Activated T-helper 1 cell treated with anti-CD3 and anti-CD28 coated beads, Interleukin-2, amount 50 U/mL, for 16 hours (primary cell): ENCODE measurements at regions not wholly inside any gene's neighbourhood (a gene's known extent, or its start where the extent isn't known, plus 50 kb on each side); places are given as distances from the start of the nearest gene placed in this dataset.
"Not testable (repeated sequence)": the region's sequence is repeated elsewhere in the genome, so short reads cannot be mapped to it uniquely, and the experiment has no call there.

Experiments used
- DNase-seq, 2 donors: peaks; one replicate each; pipeline ENCODE4 v3.0.0-alpha.2; 2020; ENCODE audit warnings: low read depth in 1 of 2, low spot score in 1 of 2

DNA sequence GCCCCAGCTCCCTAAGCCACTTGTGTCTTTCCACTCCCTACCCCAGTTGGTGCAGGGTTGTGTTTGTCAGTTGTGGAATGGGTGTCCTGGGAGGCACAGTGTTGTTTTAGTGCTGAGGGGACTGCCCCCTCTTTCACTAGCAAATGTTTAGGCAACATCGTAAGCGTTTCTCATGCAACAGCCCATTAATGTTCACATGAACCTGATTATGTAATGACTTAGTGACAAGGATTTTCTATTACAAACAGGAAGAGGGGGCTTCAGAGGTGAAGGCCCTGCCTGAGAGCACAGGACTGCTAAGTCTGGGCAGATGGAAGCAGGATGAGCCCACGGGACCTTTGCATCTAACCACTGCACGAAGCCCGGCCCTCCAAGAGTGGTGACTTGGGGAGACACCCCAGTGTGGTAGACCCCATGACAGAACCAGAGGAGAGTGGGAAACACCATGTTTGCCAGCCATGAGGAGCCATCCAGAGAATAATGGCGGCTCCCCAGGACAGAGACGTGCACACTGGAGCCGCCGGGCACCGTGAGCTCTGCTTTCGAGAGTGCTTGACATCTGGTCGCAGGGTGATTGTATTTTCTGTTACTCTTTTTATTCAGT lies 339.7 kb downstream of the THBS2 start:
- no peak for DNase-seq

DNA sequence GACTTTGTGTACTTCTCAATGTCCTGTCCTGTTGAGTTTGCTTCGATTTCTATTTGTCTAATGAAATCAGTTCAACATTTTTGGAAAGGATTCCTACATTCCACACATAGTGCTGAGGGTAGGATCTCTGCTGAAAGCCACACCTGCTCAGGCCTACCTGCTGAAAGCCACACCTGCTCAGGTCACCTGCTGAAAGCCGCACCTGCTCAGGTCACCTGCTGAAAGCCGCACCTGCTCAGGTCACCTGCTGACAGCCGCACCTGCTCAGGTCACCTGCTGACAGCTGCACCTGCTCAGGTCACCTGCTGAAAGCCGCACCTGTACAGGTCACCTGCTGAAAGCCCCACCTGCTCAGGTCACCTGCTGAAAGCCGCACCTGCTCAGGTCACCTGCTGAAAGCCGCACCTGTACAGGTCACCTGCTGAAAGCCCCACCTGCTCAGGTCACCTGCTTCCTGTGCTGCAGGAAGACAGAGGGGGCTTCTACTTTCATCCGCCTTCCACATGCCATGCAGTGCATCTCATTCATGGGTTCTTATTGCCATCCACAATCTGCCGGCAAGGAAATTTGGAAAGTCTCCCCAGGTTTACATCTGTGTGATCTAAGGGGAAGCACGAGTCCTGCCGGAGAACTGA lies 340.3 kb downstream of the THBS2 start:
- not testable (repeated sequence) for DNase-seq

DNA sequence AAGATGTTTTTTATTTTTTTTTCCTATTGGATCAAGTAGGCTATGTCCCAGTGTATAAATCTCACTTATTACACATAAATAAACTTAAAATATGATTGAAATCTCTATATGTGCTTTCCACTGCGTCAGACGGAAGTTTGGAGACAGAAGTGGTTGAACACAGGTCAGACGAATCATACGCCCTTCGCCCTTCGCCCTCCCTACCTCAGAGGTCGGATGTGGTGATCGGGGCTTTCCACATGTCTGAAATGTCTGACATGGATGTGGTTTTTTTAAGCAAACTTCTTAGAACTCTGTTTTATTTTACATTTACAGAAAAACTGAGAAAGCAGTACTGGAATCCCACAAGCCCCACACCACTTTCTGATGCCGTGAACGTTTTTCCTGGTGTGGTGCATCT lies 344.4 kb downstream of the THBS2 start:
- no peak for DNase-seq

DNA sequence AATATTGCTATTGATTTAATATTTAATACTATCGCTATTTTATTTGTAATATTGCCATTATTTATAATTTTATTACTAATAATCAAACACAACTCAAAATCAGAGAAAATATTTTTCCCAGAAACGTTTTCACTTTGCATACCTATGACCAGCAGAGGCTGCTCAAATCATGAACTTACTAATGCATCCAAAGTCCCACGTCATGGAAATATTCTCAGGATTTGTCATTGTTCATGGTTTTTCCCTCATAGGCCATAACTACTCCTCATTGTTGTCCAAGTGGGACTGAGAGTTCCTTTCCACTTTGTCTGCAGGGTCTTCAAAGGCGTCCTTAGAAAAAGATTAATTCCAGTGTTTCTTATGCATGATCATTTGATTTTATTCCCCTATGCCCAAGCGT lies 344.8 kb downstream of the THBS2 start:
- no peak for DNase-seq

DNA sequence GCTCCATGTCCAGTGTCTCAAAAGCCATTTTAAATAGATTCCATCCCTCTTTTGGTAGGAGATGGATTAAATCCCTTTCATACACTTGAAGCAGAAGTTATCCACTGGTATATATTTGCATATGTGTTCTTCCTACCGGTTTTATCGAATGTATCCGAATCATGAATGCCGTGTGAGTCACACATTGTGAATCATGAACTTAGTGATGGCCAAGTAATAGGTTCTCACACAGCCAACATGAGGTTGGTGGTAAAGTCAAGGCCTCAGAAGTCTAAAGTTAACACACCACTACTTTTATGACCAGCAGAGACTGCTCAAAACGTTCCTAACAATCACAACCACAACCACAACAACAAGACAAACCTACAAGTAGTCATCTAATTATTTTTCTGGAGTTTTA lies 345.5 kb downstream of the THBS2 start:
- DNase-seq, result no peak

DNA sequence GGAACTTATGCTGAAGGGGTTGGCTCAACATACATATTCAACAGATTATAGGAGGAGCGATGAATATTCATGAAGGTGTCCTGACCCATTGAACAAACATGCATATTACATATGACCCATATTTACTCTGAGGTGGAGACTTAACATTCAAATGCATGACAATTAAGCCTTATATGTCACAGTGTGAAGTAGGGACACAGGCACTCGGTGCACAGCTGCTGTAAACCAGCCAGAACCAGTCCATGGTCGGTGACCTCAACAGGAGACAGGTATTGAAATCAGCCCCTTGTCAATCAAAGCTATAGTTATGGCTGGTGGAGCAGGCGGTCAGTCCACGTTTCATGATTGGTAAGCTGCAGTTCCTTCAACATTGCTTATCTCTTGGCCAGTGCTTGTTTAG lies 347.3 kb downstream of the THBS2 start:
- no peak for DNase-seq

DNA sequence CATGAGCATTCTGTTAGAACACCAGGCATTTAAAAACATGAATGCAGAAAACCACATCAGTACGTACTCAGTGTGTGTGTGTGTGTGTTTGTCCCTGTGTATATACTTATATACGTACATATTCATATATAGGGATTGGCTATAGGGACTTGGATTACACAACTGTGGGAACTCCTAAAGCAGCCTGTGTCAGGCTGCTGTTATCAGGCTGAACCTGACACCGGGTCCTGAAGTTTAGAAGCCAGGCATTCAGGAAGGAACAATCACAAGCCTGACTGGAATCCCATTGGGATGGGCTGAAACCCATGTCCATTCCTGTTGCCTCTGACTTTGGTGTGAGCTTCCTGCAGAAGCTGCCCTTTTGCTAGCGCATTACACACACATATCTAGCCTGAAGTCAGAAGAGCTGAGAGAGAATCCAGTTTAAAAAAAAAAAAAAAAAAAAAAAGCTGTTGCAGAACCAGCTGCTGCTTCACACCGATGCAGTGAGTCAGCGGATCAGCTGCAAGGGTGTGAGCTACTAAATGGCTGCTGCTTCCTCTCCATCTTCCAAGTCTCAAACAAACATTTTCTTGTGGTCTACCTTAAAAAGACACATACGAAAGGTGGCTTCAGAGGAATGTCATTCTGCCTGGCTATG lies 348.1 kb downstream of the THBS2 start:
- DNase-seq, result no peak

DNA sequence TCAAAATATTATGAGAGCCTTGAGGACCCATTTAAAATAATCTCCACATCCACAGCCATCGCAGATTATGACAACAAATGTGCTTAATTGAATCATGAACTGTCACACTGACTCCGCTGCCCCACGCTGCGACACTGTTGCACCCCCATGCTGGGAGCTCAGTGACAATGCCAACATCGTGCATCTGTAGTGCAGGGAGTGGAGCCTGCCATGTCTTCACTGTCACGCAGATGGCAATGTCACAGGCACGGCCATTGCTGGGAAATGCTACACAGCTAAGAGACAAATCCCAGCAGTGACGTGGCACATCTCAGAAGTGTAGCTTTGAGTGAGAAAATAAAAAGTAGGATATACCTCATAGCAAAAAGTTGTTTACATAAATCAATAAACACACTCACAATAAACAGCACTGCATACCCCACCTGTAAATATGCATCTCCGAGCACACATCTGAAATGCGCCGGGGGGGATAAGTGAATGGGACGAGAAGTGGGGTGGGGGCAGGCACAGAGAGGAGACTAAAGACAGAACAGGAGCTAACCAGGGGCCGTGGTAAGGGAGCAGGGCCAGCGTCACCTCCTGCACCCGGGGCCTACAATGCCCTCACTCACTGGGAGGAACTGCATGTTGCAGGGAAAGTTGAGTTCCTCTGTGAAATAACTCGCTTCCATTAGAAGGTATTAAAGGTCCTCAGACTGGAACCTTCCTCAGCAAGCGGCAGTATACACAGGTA lies 349.9 kb downstream of the THBS2 start:
- no peak for DNase-seq

DNA sequence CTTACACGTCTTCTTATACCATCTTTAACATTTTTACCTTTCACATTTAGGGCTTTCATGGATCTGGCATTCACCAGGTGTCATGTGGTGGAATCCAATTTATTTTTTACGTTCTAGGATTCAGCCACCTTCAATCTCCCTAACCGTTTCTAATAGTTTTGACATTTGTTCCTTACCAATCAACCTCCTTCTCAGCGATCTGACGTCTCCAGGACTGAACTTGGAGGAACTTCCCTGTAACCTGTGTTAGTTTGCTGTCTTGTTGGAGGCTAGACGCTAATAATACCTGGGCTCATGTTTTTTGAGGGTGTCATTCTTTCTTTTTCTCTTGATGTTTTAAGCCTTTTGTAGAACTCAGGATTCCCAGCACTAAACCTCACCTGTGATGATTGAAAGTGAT lies 351.6 kb downstream of the THBS2 start:
- no peak for DNase-seq

DNA sequence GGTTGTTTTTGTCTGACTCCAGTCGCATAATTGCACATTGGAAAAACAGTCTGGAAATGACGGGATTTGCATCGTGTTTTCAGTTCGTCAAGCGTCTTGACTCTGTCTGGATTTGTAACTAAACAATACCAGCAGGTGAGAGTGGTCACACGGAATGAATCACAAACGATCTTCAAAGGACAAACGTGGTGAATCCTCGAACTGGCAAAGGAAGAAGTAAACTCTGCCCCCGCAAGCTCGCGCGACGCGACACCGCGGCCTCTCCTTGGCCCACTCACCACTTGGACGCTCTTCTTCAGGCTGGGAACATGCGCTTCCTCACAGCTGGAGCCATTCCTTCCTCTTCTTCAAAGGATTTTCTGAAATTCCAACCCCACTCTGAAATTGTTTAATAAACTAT lies 352.6 kb downstream of the THBS2 start:
- DNase-seq, result no peak

DNA sequence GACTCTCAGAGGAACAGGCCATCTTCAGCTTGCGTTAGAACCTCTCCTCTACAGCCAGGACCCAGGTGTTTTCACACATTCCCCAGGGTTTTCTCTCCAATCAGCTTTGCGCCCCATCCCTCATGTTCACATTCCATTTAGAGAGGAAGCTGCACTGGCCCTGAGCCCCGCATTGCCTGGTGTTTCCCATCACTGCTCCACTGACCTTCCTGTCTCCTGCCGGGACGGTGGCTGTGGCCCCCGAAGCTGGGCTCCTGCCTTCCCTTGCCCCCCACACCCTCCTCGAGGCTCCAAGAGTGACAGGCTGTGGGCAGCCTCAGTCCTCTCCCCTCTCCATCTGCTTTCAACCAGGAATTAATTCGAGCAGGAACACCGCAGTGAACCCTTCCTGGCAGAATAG lies 357.3 kb downstream of the THBS2 start:
- DNase-seq, result no peak

DNA sequence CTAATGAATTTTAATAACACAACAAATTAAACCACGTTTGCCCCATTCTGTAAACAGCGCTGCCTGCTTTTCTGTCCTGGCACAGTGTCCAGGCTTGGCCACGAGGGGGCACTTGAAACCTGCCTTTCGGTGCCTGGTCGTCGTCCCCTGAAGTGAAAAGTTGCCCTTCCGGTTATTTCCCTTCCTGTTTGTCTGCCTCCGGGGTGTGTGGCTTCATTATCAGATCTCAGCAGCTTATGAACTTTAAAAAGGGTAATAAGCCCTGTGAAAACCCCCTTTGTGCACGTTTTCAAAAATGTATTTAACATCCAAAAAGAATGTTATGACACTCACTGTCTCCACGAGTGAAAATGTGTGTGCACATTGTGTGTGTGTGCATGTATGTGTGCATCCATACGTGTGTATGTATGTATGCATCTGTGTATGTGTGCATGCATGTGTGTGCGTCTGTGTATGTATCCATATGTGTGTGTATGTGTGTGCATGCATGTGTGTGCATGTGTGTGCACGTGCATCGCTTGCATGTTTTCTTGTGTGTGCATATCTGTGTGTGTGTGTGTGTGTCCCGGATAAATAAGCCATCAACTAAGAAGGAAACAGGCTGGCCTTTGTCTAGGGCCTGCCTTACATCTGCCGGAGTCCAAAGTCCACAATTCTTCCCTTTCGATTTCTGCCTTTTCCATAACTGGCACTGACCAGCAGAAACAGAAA lies 358.4 kb downstream of the THBS2 start:
- peak; percentile 57 to 58 for DNase-seq

DNA sequence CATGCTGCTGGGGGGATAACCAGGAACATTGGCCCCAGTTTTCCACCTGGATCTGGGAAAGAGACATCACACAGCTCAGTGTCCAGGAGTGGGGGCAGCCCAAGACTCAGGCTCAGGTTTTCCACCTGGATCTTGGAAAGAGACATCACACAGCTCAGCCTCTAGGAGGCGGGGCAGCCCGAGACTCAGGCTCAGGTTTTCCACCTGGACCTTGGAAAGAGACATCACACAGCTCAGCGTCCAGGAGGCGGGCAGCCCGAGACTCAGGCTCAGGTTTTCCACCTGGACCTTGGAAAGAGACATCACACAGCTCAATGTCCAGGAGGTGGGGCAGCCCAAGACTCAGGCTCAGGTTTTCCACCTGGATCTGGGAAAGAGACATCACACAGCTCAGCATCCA lies 361.6 kb downstream of the THBS2 start:
- DNase-seq, result no peak

DNA sequence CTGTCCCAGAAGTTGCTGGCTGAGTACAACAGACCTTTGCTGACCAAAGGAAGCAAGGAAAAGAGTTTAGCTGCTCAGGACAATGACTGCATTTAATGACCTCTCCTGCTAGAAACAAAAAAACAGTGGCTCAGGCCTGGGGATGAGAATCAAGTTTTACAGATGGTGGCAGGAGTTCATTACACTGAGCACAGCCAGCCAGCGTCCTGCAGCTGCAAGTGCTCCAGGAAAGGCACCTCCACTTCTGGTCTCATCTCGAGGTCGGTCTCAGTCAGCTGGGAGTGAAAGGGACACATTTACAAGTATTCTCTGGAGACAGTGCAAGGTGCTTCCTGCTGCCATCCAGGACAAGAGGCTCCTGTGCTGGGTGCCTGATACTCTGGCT lies 362.7 kb downstream of the THBS2 start:
- DNase-seq, result no peak

DNA sequence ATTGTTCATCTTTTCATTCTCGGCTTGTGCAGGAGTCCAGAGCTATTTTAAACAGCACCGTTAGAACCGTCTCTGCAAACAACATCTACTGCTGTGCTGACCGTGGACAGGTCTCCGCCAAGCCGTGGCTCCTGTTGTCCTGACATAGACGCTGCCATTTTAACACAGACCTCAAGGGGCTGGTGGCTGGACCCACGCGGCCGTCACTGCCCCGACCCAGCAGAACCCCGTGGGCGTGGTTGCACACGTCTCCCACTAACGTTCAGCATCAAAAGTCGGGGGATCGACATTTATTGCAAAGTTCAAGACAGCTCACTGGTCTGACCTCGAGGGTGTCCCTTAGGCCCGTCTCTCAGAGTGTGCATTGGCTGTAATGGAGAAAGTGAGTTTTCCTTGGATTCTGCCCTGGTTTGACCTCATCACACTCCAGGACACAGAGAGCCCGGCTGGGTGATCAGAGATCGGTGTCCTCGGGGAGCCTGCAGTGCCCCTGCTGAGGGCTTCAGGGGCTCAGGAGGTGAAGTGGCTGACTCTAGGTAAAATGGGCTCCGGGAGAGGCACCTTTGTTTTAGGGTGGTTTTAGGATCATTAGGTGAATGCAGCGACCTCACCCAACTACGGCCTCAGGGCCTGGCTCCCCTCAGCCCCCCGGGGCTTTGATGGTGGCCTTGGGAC lies 363.2 kb downstream of the THBS2 start:
- no peak for DNase-seq

DNA sequence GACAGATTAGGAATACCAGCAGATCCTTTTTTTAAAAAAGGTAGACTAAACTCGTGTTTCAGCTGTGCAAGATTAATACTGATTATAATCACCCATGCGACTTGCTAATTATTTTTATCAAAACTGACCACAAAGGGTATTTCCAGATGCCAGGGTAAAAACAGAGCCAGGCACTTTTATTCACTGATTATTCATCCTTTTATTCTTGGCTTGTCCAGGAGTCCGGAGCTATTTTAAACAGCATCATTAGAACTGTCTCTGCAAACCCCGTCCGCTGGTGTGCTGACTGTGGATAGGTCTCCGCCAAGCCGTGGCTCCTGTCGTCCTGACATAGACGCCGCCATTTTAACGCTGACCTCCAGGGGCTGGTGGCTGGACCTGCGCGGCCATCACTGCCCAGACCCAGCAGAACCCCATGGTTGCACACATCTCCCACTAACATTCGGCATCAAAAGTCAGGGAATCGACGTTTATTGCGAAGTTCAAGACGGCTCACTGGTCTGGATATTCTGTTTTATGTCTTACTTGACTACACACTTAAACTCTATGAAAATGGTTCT lies 364.8 kb downstream of the THBS2 start:
- no peak for DNase-seq

DNA sequence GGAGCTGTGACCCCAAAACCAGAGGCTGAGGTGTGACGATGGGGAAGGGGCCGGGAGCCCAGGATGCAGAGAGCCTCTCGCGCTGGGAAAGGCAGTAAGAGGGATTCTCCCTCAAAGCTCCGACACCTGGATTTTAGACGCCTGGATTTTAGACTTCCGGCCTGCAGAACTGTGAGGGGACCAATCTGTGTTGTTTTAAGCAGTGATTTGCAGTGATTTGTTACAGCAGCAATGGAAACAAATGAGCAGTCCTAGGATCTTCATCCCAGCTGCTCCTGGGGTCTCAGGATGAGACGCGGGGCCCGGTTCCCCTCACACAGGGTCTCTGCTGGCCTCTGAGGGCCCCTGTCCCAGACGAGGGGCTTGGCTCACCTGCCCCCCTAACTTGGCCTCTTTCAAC lies 365.5 kb downstream of the THBS2 start:
- DNase-seq, result no peak

DNA sequence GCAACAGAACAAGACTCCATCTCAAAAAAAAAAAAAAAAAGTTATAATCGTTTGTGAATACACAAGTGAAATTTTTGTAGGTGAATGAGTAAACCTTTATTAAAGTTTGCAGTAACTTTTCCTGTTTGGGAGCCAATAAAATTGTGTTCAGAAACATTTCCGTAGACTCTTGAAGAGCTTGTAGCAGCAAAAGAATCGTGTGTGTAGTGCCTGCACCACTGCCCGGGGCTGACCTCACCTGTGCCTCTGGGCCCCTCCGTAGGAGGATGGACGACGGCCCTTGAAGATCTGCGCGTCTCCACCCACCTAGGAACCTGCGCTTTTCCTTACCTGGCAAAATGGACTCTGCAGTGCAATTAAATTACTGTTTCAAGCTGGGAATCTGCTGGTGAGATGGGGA lies 366.0 kb downstream of the THBS2 start:
- no peak for DNase-seq

DNA sequence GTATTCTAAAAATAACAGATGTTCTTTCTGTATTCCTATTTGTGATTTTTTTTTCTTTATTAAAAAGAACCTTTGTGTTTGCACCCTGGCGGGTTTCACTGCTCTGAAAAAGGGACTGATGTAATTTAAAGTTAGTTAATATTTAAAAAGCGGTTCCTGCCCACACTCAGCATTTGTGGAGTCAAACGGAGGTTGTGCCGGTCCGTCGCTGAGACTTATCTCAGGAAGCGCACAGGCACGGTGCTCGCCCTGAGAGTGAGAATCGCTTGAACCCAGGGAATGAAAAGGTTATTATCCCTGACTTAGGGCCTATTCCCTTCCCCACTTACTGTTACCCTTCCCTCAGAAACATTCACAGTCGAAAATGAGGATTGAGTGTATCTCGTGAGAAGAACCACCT lies 366.7 kb downstream of the THBS2 start:
- DNase-seq, result no peak
